Activated T-cell treated with anti-CD3 and anti-CD28 coated beads, Interleukin-2, amount 50 U/mL, for 4 hours (primary cell): ENCODE measurements at regions not wholly inside any gene's neighbourhood (a gene's known extent, or its start where the extent isn't known, plus 50 kb on each side); places are given as distances from the start of the nearest gene placed in this dataset.

Experiments
- ATAC-seq, 2 donors: fragments of 200-7000 bp; cut with Tn5 transposase; one replicate each; pipeline ENCODE4 v1.10.0; 2021
- DNase-seq: peaks from one replicate; pipeline ENCODE4 v3.0.0-alpha.2; 2020
- H3K27me3 Mint-ChIP-seq: one replicate; pipeline ENCODE4 v1.8.0; 2021; ENCODE audit warnings: low read depth, mixed read lengths
- H3K36me3 Mint-ChIP-seq: one replicate; pipeline ENCODE4 v1.8.0; 2022; ENCODE audit warnings: mixed read lengths; ENCODE audit not compliant: insufficient read depth
- H3K4me1 Mint-ChIP-seq: one replicate; pipeline ENCODE4 v1.8.0; 2021; ENCODE audit warnings: low read depth, mixed read lengths
- H3K4me3 Mint-ChIP-seq: one replicate; pipeline ENCODE4 v1.8.0; 2021; ENCODE audit warnings: mild to moderate bottlenecking, moderate library complexity, mixed read lengths
- H3K9me3 Mint-ChIP-seq: one replicate; pipeline ENCODE4 v1.8.0; 2021; ENCODE audit warnings: mixed read lengths

- Mint-ChIP-seq H3K36me3 (no peaks in the 10 kb centered on the region), H3K27me3 (no peaks in the 10 kb centered on the region), H3K9me3 (no peaks in the 10 kb centered on the region), H3K4me3 (no peak overlapping the region), H3K4me1 (no peaks in the 10 kb centered on the region)
- DNase-seq (no peak), ATAC-seq (no peak)
Measured at GRCh38 chr11:131168839-131169713, 201.3 kb upstream of the NTM start.

GRCh38 chr11:131172011-131172410 lies 198.4 kb upstream of the NTM start:
- DNase-seq (no peak), ATAC-seq (no peak)
- Mint-ChIP-seq H3K27me3 (no peaks in the 10 kb centered on the region), H3K9me3 (no peaks in the 10 kb centered on the region), H3K36me3 (no peaks in the 10 kb centered on the region), H3K4me3 (no peak overlapping the region), H3K4me1 (no peaks in the 10 kb centered on the region)

GRCh38 chr11:131178020-131178419 lies 192.4 kb upstream of the NTM start:
- ATAC-seq (no peak), DNase-seq (no peak)
- Mint-ChIP-seq H3K27me3 (no peaks in the 10 kb centered on the region), H3K9me3 (no peaks in the 10 kb centered on the region), H3K4me3 (no peak overlapping the region), H3K4me1 (no peaks in the 10 kb centered on the region), H3K36me3 (no peaks in the 10 kb centered on the region)

- no peak overlapping the region for H3K4me3 Mint-ChIP-seq
- H3K9me3 Mint-ChIP-seq = no peaks in the 10 kb centered on the region
- DNase-seq = no peak
- no peaks in the 10 kb centered on the region for H3K4me1 Mint-ChIP-seq
- H3K36me3 Mint-ChIP-seq = no peaks in the 10 kb centered on the region
- peaks cover 2% of the 10 kb centered on the region for H3K27me3 Mint-ChIP-seq
- ATAC-seq = no peak
Measured at GRCh38 chr11:131178596-131178995, 191.8 kb upstream of the NTM start.

GRCh38 chr11:131179836-131180235 lies 190.6 kb upstream of the NTM start:
- DNase-seq (no peak), ATAC-seq (no peak)
- Mint-ChIP-seq H3K4me1 (no peaks in the 10 kb centered on the region), H3K9me3 (no peaks in the 10 kb centered on the region), H3K4me3 (no peak overlapping the region), H3K27me3 (peaks cover 2% of the 10 kb centered on the region), H3K36me3 (no peaks in the 10 kb centered on the region)

- Mint-ChIP-seq H3K27me3 (peaks cover 6% of the 10 kb centered on the region), H3K9me3 (no peaks in the 10 kb centered on the region), H3K4me3 (no peak overlapping the region), H3K36me3 (no peaks in the 10 kb centered on the region), H3K4me1 (no peaks in the 10 kb centered on the region)
- DNase-seq (no peak), ATAC-seq (no peak)
Measured at GRCh38 chr11:131185915-131186314, 184.5 kb upstream of the NTM start.

GRCh38 chr11:131186629-131187101 lies 183.8 kb upstream of the NTM start:
- no peaks in the 10 kb centered on the region for H3K36me3 Mint-ChIP-seq
- H3K4me1 Mint-ChIP-seq = no peaks in the 10 kb centered on the region
- H3K4me3 Mint-ChIP-seq = no peak overlapping the region
- peaks cover 6% of the 10 kb centered on the region for H3K27me3 Mint-ChIP-seq
- H3K9me3 Mint-ChIP-seq = no peaks in the 10 kb centered on the region
- DNase-seq = no peak
- peak in 1 of 2 donors; percentile 37 for ATAC-seq

- peaks cover 4% of the 10 kb centered on the region for H3K27me3 Mint-ChIP-seq
- H3K4me3 Mint-ChIP-seq = no peak overlapping the region
- H3K4me1 Mint-ChIP-seq = no peaks in the 10 kb centered on the region
Measured at GRCh38 chr11:131190446-131190845, 180.0 kb upstream of the NTM start.

GRCh38 chr11:131191606-131192005 lies 178.8 kb upstream of the NTM start:
- no peak overlapping the region for H3K4me3 Mint-ChIP-seq
- peaks cover 4% of the 10 kb centered on the region for H3K27me3 Mint-ChIP-seq
- no peaks in the 10 kb centered on the region for H3K36me3 Mint-ChIP-seq
- no peaks in the 10 kb centered on the region for H3K4me1 Mint-ChIP-seq
- ATAC-seq (no peak), DNase-seq (no peak)
- H3K9me3 Mint-ChIP-seq = no peaks in the 10 kb centered on the region

More at GRCh38 chr11:131190446-131190845, 180.0 kb upstream of the NTM start:
- DNase-seq (no peak), ATAC-seq (no peak)
- H3K9me3 Mint-ChIP-seq = no peaks in the 10 kb centered on the region
- H3K36me3 Mint-ChIP-seq = no peaks in the 10 kb centered on the region

- no peaks in the 10 kb centered on the region for H3K36me3 Mint-ChIP-seq
- ATAC-seq = no peak
- H3K4me1 Mint-ChIP-seq = no peaks in the 10 kb centered on the region
- H3K9me3 Mint-ChIP-seq = no peaks in the 10 kb centered on the region
- H3K4me3 Mint-ChIP-seq = no peak overlapping the region
- DNase-seq = no peak
- H3K27me3 Mint-ChIP-seq = peaks cover 2% of the 10 kb centered on the region
Measured at GRCh38 chr11:131192628-131193027, 177.8 kb upstream of the NTM start.

GRCh38 chr11:131193031-131193501 lies 177.3 kb upstream of the NTM start:
- no peak overlapping the region for H3K4me3 Mint-ChIP-seq
- no peaks in the 10 kb centered on the region for H3K4me1 Mint-ChIP-seq
- no peak for DNase-seq

GRCh38 chr11:131194726-131195125 lies 175.7 kb upstream of the NTM start:
- H3K4me3 Mint-ChIP-seq = no peak overlapping the region
- no peaks in the 10 kb centered on the region for H3K9me3 Mint-ChIP-seq
- no peaks in the 10 kb centered on the region for H3K27me3 Mint-ChIP-seq
- H3K36me3 Mint-ChIP-seq = no peaks in the 10 kb centered on the region
- no peak for DNase-seq
- no peaks in the 10 kb centered on the region for H3K4me1 Mint-ChIP-seq
- no peak for ATAC-seq

More at GRCh38 chr11:131193031-131193501, 177.3 kb upstream of the NTM start:
- no peaks in the 10 kb centered on the region for H3K27me3 Mint-ChIP-seq
- H3K36me3 Mint-ChIP-seq = no peaks in the 10 kb centered on the region
- H3K9me3 Mint-ChIP-seq = no peaks in the 10 kb centered on the region
- ATAC-seq = no peak

- DNase-seq (no peak), ATAC-seq (no peak)
- H3K4me3 Mint-ChIP-seq = no peak overlapping the region
- H3K36me3 Mint-ChIP-seq = no peaks in the 10 kb centered on the region
- H3K9me3 Mint-ChIP-seq = no peaks in the 10 kb centered on the region
- no peaks in the 10 kb centered on the region for H3K4me1 Mint-ChIP-seq
- H3K27me3 Mint-ChIP-seq = no peaks in the 10 kb centered on the region
Measured at GRCh38 chr11:131195661-131196517, 174.5 kb upstream of the NTM start.

- no peaks in the 10 kb centered on the region for H3K27me3 Mint-ChIP-seq
- no peaks in the 10 kb centered on the region for H3K9me3 Mint-ChIP-seq
- ATAC-seq (no peak), DNase-seq (no peak)
- no peak overlapping the region for H3K4me3 Mint-ChIP-seq
- no peaks in the 10 kb centered on the region for H3K36me3 Mint-ChIP-seq
- H3K4me1 Mint-ChIP-seq = no peaks in the 10 kb centered on the region
Measured at GRCh38 chr11:131198161-131199014, 172.0 kb upstream of the NTM start.
